ENCODE measurements at regions not wholly inside any gene's neighbourhood (a gene's known extent, or its start where the extent isn't known, plus 50 kb on each side); places are given as distances from the start of the nearest gene placed in this dataset.
"Not testable (repeated sequence)": the region's sequence is repeated elsewhere in the genome, so short reads cannot be mapped to it uniquely, and the experiment has no call there.

DNA sequence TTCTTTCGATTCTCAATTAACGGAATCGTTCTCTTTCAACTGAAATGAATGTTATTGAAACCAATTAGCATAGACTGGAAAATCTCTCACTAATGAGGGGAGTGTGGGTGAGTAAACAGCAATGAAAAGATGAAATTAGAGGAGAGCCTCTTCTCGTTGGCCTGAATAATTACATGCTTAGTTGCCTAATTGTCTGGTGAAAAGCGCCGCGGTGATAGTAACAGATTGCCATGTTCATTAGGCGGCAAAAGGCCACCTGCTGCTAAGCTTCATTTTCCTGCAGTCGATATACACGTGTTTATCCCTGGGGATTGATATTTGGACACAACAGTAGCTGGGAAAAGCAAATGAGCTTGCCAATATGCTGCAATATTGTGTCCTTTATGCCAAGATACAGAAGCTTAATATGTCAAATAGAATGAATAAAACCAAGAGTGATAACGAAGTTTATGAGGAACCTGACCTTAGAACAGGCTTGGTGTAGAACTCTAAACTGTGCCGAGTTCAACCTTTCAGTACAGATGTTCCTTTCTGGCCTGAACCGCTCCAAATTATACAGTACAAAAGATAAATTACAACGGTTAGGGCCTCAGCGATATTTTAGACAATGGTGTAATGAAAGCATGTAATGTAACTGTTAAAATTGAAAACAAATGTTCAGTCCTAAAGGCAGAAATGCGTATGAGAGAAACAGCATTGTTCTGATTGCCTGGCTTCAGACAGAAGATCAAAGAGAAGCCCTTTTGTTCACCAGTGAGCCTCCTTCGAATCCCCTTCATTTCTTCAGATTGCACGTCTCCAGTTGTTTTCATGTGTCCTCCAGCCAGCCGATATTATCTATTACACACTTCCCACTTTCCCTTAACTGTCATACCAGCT lies 185.2 kb downstream of the SHOX2 start:
- no peak for DNase-seq

DNA sequence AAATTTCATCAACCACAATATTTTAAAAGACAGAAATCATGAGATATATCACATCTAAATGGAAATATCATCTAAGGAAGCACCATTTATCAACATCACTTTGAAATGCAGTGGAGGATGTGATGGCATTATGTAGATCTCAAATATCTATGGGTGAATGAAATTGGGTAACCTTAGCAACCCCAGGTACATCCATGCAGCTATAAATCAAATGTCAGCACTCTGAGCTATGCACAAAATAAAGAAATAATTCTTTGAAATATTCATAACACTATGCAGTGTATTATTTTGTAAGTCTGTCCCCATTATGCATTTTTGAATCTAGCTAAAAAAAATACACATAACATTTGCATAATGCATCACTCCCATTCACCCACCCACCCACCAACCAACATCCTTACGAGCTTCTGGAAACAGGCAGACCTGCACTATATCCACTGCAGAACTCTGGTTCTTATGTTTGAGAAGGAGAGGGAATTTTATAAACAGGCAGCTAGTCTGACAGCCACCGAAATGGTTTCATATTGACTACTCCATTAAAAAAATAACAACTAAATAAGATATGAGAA lies 186.8 kb downstream of the SHOX2 start:
- no peak for DNase-seq

GRCh38 chr3:157918402-157918801 lies 187.8 kb downstream of the SHOX2 start:
- DNase-seq, result no peak

GRCh38 chr3:157916672-157917071 lies 189.5 kb downstream of the SHOX2 start:
- no peak for DNase-seq

- DNase-seq, result no peak
Observed at GRCh38 chr3:157914882-157915281, 191.3 kb downstream of the SHOX2 start.

- DNase-seq, result no peak
Observed at GRCh38 chr3:157913741-157914150, 192.5 kb downstream of the SHOX2 start.

- no peak for DNase-seq
Observed at GRCh38 chr3:157912514-157913451, 193.4 kb downstream of the SHOX2 start.

- DNase-seq, result no peak
Observed at GRCh38 chr3:157906627-157907026, 199.6 kb downstream of the SHOX2 start.

DNA sequence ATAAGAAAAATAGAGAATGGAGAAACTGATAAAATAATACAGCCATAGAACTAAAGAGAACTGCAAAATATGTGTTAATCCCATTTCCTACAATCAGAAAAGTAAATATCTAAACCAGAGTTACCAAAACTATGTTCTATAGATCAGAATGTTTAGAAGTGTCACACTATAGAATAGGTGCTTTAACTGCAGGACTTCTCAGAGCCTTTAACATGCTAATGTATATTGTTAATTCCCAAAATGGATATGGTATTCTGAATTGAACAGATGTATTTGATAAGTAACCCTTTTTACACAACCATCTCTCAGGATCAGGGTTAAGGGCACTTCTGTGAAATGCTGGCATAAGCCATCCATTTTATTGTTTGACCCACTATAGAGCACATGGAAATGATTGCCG lies 200.3 kb downstream of the SHOX2 start:
- DNase-seq, result no peak

GRCh38 chr3:157902680-157903079 lies 203.5 kb downstream of the SHOX2 start:
- DNase-seq, result not testable (repeated sequence)

DNA sequence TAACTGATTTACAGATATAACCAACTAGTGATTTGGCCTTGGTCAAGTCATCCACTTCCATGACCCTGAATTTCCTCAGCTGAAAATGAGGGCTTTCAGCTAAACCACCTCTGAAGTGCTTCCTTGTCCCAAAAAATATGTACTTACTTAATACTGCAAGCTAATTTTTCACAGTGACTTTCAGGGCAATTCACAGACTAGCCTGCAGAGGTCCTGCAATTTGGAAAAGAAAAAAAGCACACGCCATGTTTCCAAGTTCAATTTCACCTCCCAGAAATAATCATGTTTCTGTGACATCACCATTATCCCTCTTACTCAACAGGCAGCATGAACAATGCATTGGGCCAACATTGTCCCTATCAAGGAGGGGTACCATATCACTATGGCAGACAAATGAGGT lies 218.2 kb downstream of the SHOX2 start:
- DNase-seq, result no peak

DNA sequence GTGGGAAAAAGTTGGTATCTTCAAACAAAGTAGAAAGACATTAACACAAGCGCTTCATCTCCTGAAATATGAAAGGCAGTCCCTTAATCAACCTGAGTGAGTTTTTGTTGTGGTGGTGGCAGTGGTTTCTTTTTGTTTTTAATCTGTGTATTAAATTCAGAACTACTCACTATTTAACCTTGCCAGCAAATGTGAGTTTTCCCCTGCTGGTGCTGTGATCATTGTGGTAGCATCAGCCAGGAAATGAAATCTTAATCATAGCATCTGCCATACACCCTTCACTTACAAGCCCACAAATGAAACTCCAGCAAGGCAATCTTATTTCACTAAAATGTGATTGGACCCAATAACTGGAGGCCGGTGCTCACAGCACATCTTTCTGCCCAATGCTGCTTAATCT lies 229.7 kb downstream of the SHOX2 start:
- DNase-seq, result no peak

DNA sequence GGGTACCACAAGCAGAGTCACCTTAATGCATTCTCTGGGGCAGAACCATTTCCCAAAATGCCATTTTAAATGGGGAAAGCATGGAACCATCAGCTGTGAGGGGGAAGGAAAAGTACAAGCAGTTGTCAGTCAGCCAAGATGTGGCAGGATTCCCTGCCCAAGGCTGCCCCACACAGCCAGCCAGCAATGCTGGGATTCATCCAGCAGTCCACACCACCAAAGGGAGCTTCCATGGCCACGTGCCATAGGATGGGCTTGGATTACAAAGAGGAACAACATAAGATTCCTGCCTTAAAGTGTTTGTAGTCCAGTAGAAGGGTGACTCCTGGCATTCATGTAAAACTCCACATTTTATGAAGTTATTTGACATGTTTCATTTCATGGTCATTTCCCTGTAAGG lies 233.3 kb downstream of the SHOX2 start:
- DNase-seq, result no peak

GRCh38 chr3:157871838-157872460 lies 234.3 kb downstream of the SHOX2 start:
- DNase-seq, result no peak

- DNase-seq, result no peak
Observed at GRCh38 chr3:157871248-157871647, 235.0 kb downstream of the SHOX2 start.

- DNase-seq, result no peak
Observed at GRCh38 chr3:157868946-157869345, 237.3 kb downstream of the SHOX2 start.

DNA sequence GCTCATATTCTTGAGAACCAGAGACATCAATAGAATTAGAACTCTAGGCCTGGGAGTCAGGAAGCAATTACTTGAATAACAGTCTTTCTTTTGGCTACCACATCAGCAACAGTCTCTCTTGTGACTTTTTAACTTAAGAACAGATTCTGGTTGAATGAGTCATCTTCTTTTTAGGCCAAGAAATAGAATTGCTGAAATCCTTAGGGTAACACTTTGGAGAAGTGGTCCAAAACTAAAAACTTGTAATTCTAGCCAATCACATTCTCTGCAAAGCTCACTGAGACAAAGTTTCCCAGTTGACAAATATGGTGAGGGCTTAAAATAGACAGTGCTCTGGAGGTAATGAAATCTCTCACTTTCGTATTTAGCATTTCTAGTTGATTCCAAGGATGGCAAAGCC lies 238.0 kb downstream of the SHOX2 start:
- no peak for DNase-seq

GRCh38 chr3:157865352-157866000 lies 240.7 kb downstream of the SHOX2 start:
- DNase-seq, result peak; percentile 9

- no peak for DNase-seq
Observed at GRCh38 chr3:157861076-157861765, 245.0 kb downstream of the SHOX2 start.

DNA sequence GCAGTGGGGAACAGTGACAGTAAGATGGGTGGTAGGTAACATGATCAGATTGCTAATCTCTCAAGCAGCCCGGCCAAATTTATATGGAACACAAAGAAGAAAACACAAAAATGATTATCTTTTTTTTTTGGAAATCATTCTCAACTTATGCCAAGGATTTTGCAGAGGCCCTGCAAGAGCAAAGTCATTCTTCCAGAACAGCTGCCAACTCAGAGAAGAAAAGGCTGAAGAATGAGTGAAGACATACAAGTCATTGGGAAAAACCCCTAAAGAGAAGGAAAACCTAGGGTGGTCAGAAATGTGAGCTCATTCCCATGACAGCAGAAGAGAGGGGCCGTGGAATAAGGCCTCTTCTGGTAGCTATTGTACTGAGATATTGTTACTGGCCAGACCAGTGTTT lies 246.7 kb downstream of the SHOX2 start:
- DNase-seq, result no peak

DNA sequence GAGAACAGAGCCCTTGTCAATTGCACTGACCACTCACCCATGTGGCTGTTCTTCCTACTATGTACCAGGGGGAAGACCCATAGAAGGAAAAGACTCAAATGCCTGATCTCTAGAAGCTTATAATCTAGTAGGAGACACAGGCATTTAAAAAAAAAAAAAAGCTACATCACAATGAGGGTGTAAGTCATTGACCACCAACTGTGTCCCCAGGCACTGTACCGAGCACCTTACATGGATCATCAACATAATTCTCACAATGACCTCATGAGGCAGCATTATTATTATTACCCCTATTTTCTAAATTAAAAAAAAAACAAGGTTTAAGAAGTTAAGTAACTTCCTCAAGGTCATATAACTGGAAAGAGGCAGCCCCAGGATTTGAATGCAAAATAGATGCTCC lies 247.4 kb downstream of the SHOX2 start:
- no peak for DNase-seq

GRCh38 chr3:157857440-157857839 lies 248.8 kb downstream of the SHOX2 start:
- DNase-seq, result no peak
